Skeletal muscle satellite cell (primary cell): ENCODE measurements at regions not wholly inside any gene's neighbourhood (a gene's known extent, or its start where the extent isn't known, plus 50 kb on each side); places are given as distances from the start of the nearest gene placed in this dataset.

Experiments
- H3K27me3 ChIP-seq: 2 replicates; pipeline ENCODE4 v1.7.0; 2013; ENCODE audit warnings: low read length; ENCODE audit not compliant: control insufficient read depth, insufficient read depth
- H3K36me3 ChIP-seq: 2 replicates; pipeline ENCODE4 v1.7.0; 2013; ENCODE audit warnings: mild to moderate bottlenecking, control low read depth, low read length; ENCODE audit not compliant: insufficient read depth
- H3K4me1 ChIP-seq: 2 replicates; pipeline ENCODE4 v1.7.0; 2013; ENCODE audit warnings: low read length; ENCODE audit not compliant: control insufficient read depth, insufficient read depth
- H3K4me2 ChIP-seq: 2 replicates; pipeline ENCODE4 v1.7.0; 2013; ENCODE audit warnings: mild to moderate bottlenecking, low read length
- H3K4me3 ChIP-seq: 2 replicates; pipeline ENCODE4 v1.7.0; 2013; ENCODE audit warnings: low read length
- H3K9ac ChIP-seq: 2 replicates; pipeline ENCODE4 v1.7.0; 2013; ENCODE audit warnings: mild to moderate bottlenecking, low read depth, low read length, moderate library complexity
- H3K9me3 ChIP-seq: replicated peaks from 2 replicates; pipeline ENCODE4 v1.7.0; 2013; ENCODE audit warnings: mild to moderate bottlenecking, control low read depth, low read length

DNA sequence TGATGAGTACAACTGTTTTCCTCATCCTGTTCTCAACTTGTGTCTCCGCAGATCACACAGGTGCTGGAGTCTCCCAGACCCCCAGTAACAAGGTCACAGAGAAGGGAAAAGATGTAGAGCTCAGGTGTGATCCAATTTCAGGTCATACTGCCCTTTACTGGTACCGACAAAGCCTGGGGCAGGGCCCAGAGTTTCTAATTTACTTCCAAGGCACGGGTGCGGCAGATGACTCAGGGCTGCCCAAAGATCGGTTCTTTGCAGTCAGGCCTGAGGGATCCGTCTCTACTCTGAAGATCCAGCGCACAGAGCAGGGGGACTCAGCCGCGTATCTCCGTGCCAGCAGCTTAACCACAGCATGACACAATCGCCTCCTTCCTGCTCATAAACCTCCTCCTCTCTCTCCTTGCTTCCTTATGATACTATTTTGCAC is 126.7 kb upstream of the PRSS58 start:
- Histone ChIP-seq H3K9me3 (no peaks in the 10 kb centered on the region), H3K4me1 (peaks cover 18% of the 10 kb centered on the region), H3K27me3 (no peaks in the 10 kb centered on the region), H3K4me3 (peak overlapping the region; percentile 39), H3K9ac (peak overlapping the region; percentile 70), H3K36me3 (no peaks in the 10 kb centered on the region), H3K4me2 (peak overlapping the region; percentile 61)

DNA sequence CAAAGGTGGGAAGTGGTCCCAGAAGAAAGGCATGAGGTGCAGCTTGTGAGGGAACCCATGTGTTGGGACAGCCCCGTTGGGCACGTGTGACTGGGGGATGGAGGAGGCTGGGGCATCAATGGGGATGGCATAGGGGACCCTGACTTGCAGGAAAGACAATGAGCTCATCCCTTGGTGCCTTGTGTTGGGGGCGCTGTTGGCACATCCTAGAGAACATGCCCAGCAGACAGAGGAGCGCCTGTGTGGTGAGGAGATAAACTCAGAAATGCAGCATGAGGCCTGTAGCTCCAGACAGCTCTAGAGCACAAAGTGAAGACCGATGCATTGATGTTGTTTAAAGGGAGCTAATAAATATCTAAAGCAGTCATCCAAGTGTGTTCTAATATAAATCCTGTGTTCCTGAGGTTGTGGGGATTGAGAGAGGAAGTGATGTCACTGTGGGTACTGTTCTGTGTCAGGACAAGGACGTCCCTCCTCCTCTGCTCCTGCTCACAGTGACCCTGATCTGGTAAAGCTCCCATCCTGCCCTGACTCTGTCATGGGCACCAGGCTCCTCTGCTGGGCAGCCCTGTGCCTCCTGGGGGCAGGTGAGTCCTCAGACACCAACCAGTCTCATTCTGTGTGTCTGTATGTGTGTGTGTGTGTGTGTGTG is 126.1 kb upstream of the PRSS58 start:
- H3K4me2 ChIP-seq = peak overlapping the region; percentile 61
- H3K4me1 ChIP-seq = peaks cover 18% of the 10 kb centered on the region
- H3K27me3 ChIP-seq = no peaks in the 10 kb centered on the region
- H3K9me3 ChIP-seq = no peaks in the 10 kb centered on the region
- H3K4me3 ChIP-seq = peak overlapping the region; percentile 27
- peak overlapping the region; percentile 70 for H3K9ac ChIP-seq
- H3K36me3 ChIP-seq = no peaks in the 10 kb centered on the region

DNA sequence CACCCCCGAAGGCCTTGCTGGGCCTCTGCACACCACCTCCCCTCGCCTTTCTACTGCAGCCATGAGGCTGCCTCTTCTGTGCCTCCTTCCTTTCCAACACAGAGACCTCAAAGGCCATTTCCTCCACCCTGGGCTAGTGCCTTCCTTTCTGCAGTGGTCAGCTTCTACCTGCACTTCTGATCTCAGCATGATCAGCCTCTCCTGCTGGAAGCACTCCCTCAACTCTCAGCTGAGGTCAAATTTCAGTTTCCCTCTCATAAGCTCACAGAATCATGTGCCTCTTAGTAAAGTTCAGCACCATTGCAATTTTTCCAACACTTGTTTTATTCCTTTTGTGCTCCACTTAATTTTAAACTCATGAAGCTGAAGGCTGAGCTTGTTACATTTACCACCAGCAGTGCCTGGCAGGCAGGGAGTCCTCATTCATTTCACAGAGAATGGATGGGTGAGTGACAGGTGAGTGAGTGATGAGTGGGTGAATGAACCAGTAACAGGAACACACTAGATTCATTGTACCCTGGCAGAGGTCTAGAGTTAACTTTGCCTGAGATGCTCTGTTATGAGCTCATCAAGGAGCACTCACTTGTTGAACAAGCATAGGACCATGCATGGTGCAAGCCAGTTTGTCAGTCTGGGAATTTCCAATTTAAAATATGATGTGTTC is 124.0 kb upstream of the PRSS58 start:
- H3K4me1 ChIP-seq = peaks cover 18% of the 10 kb centered on the region
- no peaks in the 10 kb centered on the region for H3K9me3 ChIP-seq
- H3K9ac ChIP-seq = no peak overlapping the region
- H3K4me2 ChIP-seq = no peak overlapping the region
- H3K4me3 ChIP-seq = no peak overlapping the region
- no peaks in the 10 kb centered on the region for H3K27me3 ChIP-seq
- no peaks in the 10 kb centered on the region for H3K36me3 ChIP-seq

DNA sequence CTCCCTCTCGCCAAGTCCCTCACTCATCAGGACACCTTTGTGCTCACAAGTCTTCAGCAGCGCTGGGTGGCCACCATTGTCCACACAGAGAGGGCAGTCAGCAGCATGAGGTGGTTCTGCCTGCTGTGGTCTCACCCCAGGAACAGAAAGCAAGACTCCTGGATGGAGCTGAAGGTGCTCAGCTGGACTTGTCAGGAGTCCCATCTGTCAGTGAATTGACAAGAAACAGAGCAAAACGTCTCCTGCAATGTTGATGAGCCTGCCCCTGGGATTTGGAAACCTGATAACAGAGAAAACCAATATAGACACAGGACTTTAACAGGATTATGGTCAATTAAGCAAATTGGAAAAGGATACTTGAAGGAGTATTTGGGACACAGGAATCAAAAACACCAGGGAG is 122.2 kb upstream of the PRSS58 start:
- Histone ChIP-seq H3K9me3 (no peaks in the 10 kb centered on the region), H3K4me2 (no peak overlapping the region), H3K9ac (no peak overlapping the region), H3K27me3 (no peaks in the 10 kb centered on the region), H3K4me1 (peaks cover 24% of the 10 kb centered on the region), H3K4me3 (no peak overlapping the region), H3K36me3 (no peaks in the 10 kb centered on the region)

DNA sequence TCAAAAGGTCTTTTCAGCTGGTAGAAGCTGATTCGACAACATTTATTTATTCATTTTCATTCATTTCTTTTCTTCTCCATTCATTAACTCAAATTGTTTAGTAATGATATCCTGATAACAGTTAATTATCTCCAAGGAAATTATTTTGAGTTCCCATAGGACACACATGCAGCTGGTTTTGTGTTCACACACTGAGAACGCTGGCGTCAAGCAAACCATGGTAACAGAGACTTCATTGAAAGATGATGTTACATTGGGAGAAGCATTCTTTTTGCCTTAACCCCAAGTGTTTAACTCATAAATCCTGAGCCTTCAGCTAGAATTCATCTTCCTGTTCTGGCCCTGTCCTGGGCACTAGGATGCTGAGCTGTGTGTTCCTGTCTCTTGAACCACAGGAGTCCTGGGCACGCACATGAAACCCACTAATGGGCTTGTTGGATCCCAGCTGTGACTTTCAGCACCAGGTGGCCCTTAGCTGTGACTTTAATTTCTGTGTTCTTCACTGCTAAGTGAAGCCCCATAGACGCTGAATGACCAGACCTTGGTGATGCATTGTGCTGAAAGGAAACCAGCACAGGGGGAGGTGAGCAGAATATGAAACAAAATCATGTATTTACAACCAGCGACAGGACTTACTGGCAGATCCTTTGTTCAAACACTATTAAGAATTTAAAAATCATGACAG is 121.5 kb upstream of the PRSS58 start:
- H3K9me3 ChIP-seq = no peaks in the 10 kb centered on the region
- H3K27me3 ChIP-seq = no peaks in the 10 kb centered on the region
- H3K36me3 ChIP-seq = no peaks in the 10 kb centered on the region
- H3K4me2 ChIP-seq = no peak overlapping the region
- no peak overlapping the region for H3K4me3 ChIP-seq
- peaks cover 19% of the 10 kb centered on the region for H3K4me1 ChIP-seq
- no peak overlapping the region for H3K9ac ChIP-seq

DNA sequence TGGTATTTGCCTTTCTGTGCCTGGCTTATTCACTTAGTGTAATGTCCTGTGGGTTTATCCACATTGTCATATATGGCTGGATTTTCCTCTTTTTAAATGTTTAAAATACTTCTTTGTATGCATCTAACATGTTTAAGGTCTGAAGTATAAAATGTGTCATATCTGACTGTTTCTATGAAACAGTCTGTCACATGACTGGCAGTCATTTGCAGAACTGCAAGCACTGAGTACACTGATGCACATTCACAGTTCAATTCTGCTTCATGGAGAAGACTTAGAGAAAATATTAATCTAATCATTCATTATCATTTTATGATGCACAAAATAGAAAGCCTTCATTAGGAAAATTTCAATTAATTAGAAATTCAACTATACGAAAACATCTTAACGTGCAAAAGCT is 119.7 kb upstream of the PRSS58 start:
- no peak overlapping the region for H3K9ac ChIP-seq
- no peaks in the 10 kb centered on the region for H3K9me3 ChIP-seq
- no peaks in the 10 kb centered on the region for H3K36me3 ChIP-seq
- no peak overlapping the region for H3K4me3 ChIP-seq
- no peaks in the 10 kb centered on the region for H3K27me3 ChIP-seq
- H3K4me1 ChIP-seq = peaks cover 27% of the 10 kb centered on the region
- no peak overlapping the region for H3K4me2 ChIP-seq

DNA sequence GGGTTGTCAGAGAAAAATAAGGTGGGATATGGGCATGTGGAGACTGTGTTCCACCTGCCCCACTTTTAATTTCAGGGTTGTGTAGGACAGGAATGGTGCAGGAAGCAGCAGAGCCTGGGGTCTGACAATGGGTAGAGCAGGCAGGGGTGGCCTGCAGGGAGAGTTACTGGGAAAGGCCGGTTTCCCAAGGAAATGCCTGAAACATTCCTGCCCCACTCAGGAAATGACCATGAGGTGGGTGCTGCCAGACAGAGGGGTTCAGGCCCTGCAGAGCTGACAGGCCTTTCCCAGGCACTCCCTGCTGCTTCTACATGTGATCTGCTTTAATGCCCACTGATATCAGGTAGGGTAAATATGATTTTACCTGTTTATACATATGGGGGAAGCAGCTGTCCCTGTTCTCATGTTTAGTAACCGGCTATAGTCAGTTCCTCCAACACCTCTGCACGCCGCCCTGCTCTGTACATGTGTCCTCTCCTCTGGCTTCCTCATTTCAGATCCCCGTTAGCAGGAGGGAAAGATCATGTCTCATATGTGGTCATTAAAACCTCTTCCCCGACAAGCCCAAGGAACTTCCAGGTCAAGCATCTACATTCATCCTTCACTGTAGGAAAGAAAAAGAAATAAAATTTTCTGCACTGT is 118.6 kb upstream of the PRSS58 start:
- H3K9ac ChIP-seq = no peak overlapping the region
- peaks cover 33% of the 10 kb centered on the region for H3K4me1 ChIP-seq
- no peaks in the 10 kb centered on the region for H3K9me3 ChIP-seq
- no peak overlapping the region for H3K4me2 ChIP-seq
- no peaks in the 10 kb centered on the region for H3K36me3 ChIP-seq
- no peaks in the 10 kb centered on the region for H3K27me3 ChIP-seq
- no peak overlapping the region for H3K4me3 ChIP-seq

DNA sequence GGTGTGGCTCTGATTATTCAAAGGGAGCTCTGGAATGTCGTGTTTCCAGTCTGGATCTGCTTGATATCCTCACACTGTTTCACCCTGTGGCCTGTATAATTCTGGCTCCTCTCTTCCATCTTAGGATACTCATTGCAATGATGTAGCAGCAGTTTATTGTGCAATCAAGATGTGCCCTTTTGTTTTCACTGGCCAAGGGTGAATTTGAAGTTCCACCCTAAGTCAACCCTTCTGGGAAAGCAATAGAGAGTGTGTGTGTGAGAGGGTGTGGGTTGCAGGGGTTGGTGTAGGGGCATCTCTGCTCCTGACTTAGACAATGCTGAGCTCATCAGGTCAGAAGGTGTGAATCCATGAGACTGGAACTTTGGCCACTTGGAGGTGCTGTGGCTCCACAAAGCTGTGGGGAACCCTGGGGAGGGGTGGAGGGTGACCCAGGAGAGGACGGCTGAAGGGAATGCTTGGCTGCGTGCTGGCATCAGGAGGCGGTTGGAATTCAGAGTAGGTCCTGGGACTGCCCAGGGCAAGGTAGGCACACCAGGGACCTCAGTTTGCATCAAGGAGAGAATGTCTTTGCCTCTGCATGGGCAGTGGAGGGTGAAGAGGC is 118.0 kb upstream of the PRSS58 start:
- Histone ChIP-seq H3K4me1 (peaks cover 33% of the 10 kb centered on the region), H3K27me3 (no peaks in the 10 kb centered on the region), H3K4me2 (no peak overlapping the region), H3K9ac (no peak overlapping the region), H3K4me3 (no peak overlapping the region), H3K9me3 (no peaks in the 10 kb centered on the region), H3K36me3 (no peaks in the 10 kb centered on the region)

DNA sequence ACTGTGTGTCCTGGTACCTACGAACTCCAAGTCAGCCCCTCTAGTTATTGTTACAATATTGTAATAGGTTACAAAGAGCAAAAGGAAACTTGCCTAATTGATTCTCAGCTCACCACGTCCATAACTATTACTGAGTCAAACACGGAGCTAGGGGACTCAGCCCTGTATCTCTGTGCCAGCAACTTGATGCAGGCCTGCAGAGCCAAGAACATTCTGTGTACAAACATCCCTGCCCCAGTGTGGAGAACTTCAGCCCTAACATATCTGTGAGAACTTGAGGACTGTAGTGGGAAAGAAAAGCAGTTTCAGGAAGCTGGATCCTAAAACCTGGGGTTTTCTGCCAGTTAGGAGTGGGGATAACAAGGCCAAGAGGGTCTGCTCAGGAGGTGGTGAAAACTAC is 114.9 kb upstream of the PRSS58 start:
- Histone ChIP-seq H3K4me2 (no peak overlapping the region), H3K4me1 (peaks cover 33% of the 10 kb centered on the region), H3K36me3 (no peaks in the 10 kb centered on the region), H3K27me3 (peaks cover 2% of the 10 kb centered on the region), H3K4me3 (no peak overlapping the region), H3K9ac (no peak overlapping the region), H3K9me3 (no peaks in the 10 kb centered on the region)

DNA sequence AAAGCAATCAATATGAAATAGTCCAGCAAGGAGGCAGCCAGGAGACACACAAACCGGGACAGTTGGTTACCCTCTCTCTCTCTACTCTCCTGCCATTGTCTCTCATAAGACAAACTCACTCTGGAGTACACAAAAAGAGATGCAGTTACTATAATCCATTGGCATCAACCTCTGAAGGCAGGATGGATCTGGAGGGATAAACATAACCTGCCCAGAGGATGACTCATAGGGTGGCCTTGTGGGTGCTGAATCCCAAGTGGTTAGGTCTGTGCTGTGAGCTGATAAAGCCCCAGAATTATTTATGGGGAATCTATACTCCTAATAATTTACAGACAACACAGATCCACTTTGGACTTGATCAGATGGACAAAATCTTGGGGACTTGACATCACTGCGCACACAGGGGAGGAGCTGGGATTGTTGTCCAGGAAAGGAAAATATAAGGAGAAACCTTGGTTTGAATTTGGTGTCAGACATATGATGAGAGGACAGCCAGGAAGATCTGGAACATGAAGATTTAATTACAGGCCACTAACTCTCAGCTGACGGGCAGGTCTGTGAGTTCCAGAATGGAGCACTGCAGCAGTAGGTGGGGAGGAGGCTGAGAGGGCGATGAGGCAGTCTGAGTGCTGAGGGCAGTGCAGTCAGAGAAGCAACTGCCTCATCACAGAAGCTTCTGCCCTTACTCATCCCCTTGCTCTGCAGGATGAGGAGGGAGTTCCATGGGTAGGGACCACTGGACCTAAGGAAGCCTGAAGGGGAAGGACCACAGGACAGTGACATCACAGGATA is 113.9 kb upstream of the PRSS58 start:
- Histone ChIP-seq H3K9me3 (no peaks in the 10 kb centered on the region), H3K36me3 (no peaks in the 10 kb centered on the region), H3K9ac (no peak overlapping the region), H3K4me2 (no peak overlapping the region), H3K4me1 (peaks cover 33% of the 10 kb centered on the region), H3K4me3 (no peak overlapping the region), H3K27me3 (peaks cover 2% of the 10 kb centered on the region)
